Heart left ventricle (tissue), 13 donors: ENCODE measurements at regions not wholly inside any gene's neighbourhood (a gene's known extent, or its start where the extent isn't known, plus 50 kb on each side); places are given as distances from the start of the nearest gene placed in this dataset.

Experiments
- CTCF ChIP-seq, 12 donors: fragments of 200-600 bp; sonication (generic) in 4 of 12; IDR thresholded peaks; one replicate each; pipeline versions ENCODE4 v1.5.0 to v1.8.0; 2018 to 2022; ENCODE audit warnings: antibody characterized with exemption in 12 of 12, mild to moderate bottlenecking in 5 of 12
- POLR2A ChIP-seq, 2 donors: fragments of 450-650 bp; IDR thresholded peaks; one replicate each; pipeline ENCODE4 v1.6.1; 2017; ENCODE audit warnings: antibody characterized with exemption in 2 of 2, mild to moderate bottlenecking in 2 of 2, moderate library complexity in 2 of 2
- donor health status: ischemic (EF 13 %, LVEDD 7.1; RV severe dilation, severe dysfunction).
- donor health status: DM: no; HTN: yes; CAD: no.
- donor health status: DM: no; HTN: no; CAD: no.
- donor health status: ischemic (EF 25% LVEDD 6.9; RV normal size, moderate dysfunction).
- donor health status: ischemic (EF 25% LVEDD 5.7; RV mildly dilated, moderate dysfunction).
- donor health status: ischemic (EF 35%, LVEDD 5.7; RV mildly dilated, moderate dysfunction).
- donor health status: nonischemic (EF 11% LVEDD 7.7; RV severe dilation, severe dysfunction).
- donor health status: DM: yes; HTN: yes; CAD: no.
- donor health status: PGD.
- donor health status: ischemic (EF 29% LVEDD 5.4; RV normal size, mild dysfunction).
- donor health status: nonischemic (EF 23%, LVEDD 6.1; RV moderate dilation, normal function).

- no peak for TF ChIP-seq CTCF (IDR thresholded peaks at IDR 0.05)
- no peak for TF ChIP-seq POLR2A (IDR thresholded peaks at IDR 0.05)
These were observed 916.6 kb downstream of the CCDC85A start for GRCh38 chr2:57100436-57100835.
